Transverse colon (tissue), 4 donors: ENCODE measurements at regions not wholly inside any gene's neighbourhood (a gene's known extent, or its start where the extent isn't known, plus 50 kb on each side); places are given as distances from the start of the nearest gene placed in this dataset.
"Not testable (repeated sequence)": the region's sequence is repeated elsewhere in the genome, so short reads cannot be mapped to it uniquely, and the experiment has no call there.

ENCODE experiments used
- DNase-seq: peaks from one replicate; pipeline ENCODE4 v3.0.0-alpha.2; 2019
- H3K27ac ChIP-seq, 4 donors: fragments of 200-600 bp; sonication (generic); 2 replicates each; pipeline ENCODE4 v1.5.1; 2016 to 2018; ENCODE audit warnings: inconsistent platforms in 4 of 4
- H3K27me3 ChIP-seq: fragments of 200-600 bp; sonication (generic); 2 replicates; pipeline ENCODE4 v1.5.1; 2017; ENCODE audit warnings: inconsistent platforms
- H3K36me3 ChIP-seq, 4 donors: fragments of 200-600 bp; sonication (generic); 2 replicates each; pipeline ENCODE4 v1.5.1; 2017 to 2019; ENCODE audit warnings: inconsistent platforms in 4 of 4
- H3K4me1 ChIP-seq, 4 donors: fragments of 200-600 bp; sonication (generic); 2 replicates each; pipeline ENCODE4 v1.5.1; 2017 to 2020; ENCODE audit warnings: inconsistent platforms in 4 of 4
- H3K4me3 ChIP-seq, 4 donors: fragments of 200-600 bp; sonication (generic); 1 replicate in 1 of 4; 2 replicates in 3 of 4; pipeline versions ENCODE4 v1.5.1 to v1.6.1; 2017 to 2019; ENCODE audit warnings: inconsistent platforms in 4 of 4
- H3K9me3 ChIP-seq, 2 donors: fragments of 200-600 bp; sonication (generic); 2 replicates each; pipeline ENCODE4 v1.5.1; 2017 to 2019; ENCODE audit warnings: inconsistent platforms in 2 of 2
- CTCF ChIP-seq, 5 experiments: fragments of 200-600 bp in 3 of 5; fragments of 450-650 bp in 2 of 5; sonication (generic) in 3 of 5; IDR thresholded peaks; 1 replicate in 2 of 5; 2 replicates in 3 of 5; pipeline ENCODE4 v1.5.1; 2016 to 2017; ENCODE audit warnings: antibody characterized with exemption in 5 of 5, inconsistent platforms in 3 of 5, mild to moderate bottlenecking in 2 of 5, moderate library complexity in 1 of 5
- EP300 ChIP-seq: sonication (generic); formaldehyde crosslinking; IDR thresholded peaks from one replicate; pipeline ENCODE4 v1.6.1; 2017; ENCODE audit warnings: antibody characterized with exemption, low read depth
- POLR2A ChIP-seq: fragments of 450-650 bp; IDR thresholded peaks from one replicate; pipeline ENCODE4 v1.6.1; 2016; ENCODE audit warnings: antibody characterized with exemption, mild to moderate bottlenecking, moderate library complexity
- POLR2AphosphoS5 ChIP-seq, 3 donors: sonication (generic); formaldehyde crosslinking; IDR thresholded peaks; one replicate each; pipeline ENCODE4 v1.6.1; 2016; ENCODE audit warnings: antibody characterized with exemption in 3 of 3
- WGBS, 2 donors: methylation state at CpG; one replicate each; pipeline ENCODE4 v1.1.5; 2018; ENCODE audit warnings: low coverage in 1 of 2; 5-methylcytosine and 5-hydroxymethylcytosine counted together
- in situ Hi-C, 4 donors: fragments of 200-750 bp; cut with MboI; loops; one replicate each; pipeline versions ENCODE4 v1.15.0 to v1.15.1; 2017; ENCODE audit warnings: low sequenced_read_pairs in 3 of 4, low pct_ligation_motif_present in 1 of 4, low pct_unique_long_range_greater_than_20kb in 1 of 4
- intact Hi-C: fragments of 100-400 bp; cut with DNase I; formaldehyde crosslinking; loops from one replicate; pipeline ENCODE4 v1.15.1; 2023; ENCODE audit warnings: low total_unique reads

- no peaks in the 10 kb centered on the region for H3K27me3 ChIP-seq
- in situ Hi-C loops (no loop called here), intact Hi-C loops (no loop called here)
- TF ChIP-seq EP300: no peak
- no peak for TF ChIP-seq CTCF (IDR thresholded peaks at IDR 0.05)
- TF ChIP-seq POLR2AphosphoS5 (IDR thresholded peaks at IDR 0.05): no peak
- no peak for TF ChIP-seq POLR2A
- no peak for DNase-seq
- H3K36me3 ChIP-seq: no peaks in the 10 kb centered on the region
- H3K27ac ChIP-seq: no peak overlapping the region
- no peaks in the 10 kb centered on the region for H3K4me1 ChIP-seq
- H3K9me3 ChIP-seq: no peaks in the 10 kb centered on the region
- no peak overlapping the region for H3K4me3 ChIP-seq
Observed at GRCh38 chrX:43269201-43269600, 386.9 kb upstream of the MAOA start.

- Histone ChIP-seq H3K4me3 (no peak overlapping the region), H3K36me3 (no peaks in the 10 kb centered on the region)
- intact Hi-C loops: no loop called here
Observed at GRCh38 chrX:43277879-43278278, 378.2 kb upstream of the MAOA start.

GRCh38 chrX:43278440-43278839 is 377.7 kb upstream of the MAOA start:
- intact Hi-C loops: no loop called here

More at GRCh38 chrX:43277879-43278278, 378.2 kb upstream of the MAOA start:
- no peak for TF ChIP-seq POLR2AphosphoS5 (IDR thresholded peaks at IDR 0.05)
- 98% methylated on average over 6 of the region's 8 CpGs; no CpG with 5 or more reads in 1 of the 2 donors for WGBS, 2 donors
- no peak for DNase-seq
- in situ Hi-C loops: no loop called here
- no peak overlapping the region for H3K27ac ChIP-seq
- H3K9me3 ChIP-seq: no peaks in the 10 kb centered on the region
- no peaks in the 10 kb centered on the region for H3K27me3 ChIP-seq
- H3K4me1 ChIP-seq: no peaks in the 10 kb centered on the region

GRCh38 chrX:43279341-43279808 is 376.7 kb upstream of the MAOA start:
- H3K9me3 ChIP-seq: no peaks in the 10 kb centered on the region
- in situ Hi-C loops: no loop called here
- H3K36me3 ChIP-seq: no peaks in the 10 kb centered on the region
- H3K27ac ChIP-seq: no peak overlapping the region
- no peaks in the 10 kb centered on the region for H3K4me1 ChIP-seq
- H3K4me3 ChIP-seq: no peak overlapping the region
- TF ChIP-seq CTCF (IDR thresholded peaks at IDR 0.05): no peak
- no peak for TF ChIP-seq POLR2A
- TF ChIP-seq POLR2AphosphoS5 (IDR thresholded peaks at IDR 0.05): no peak
- TF ChIP-seq EP300: no peak
- intact Hi-C loops: no loop called here
- H3K27me3 ChIP-seq: no peaks in the 10 kb centered on the region
- WGBS, 2 donors: 96% methylated on average over 38 of the region's 38 CpGs; no CpG with 5 or more reads in 1 of the 2 donors
- DNase-seq: no peak

More at GRCh38 chrX:43278440-43278839, 377.7 kb upstream of the MAOA start:
- 95% methylated on average over 18 of the region's 19 CpGs; no CpG with 5 or more reads in 1 of the 2 donors for WGBS, 2 donors
- TF ChIP-seq POLR2AphosphoS5 (IDR thresholded peaks at IDR 0.05): no peak
- no peak for TF ChIP-seq CTCF (IDR thresholded peaks at IDR 0.05)
- no peak for TF ChIP-seq POLR2A
- no peak for TF ChIP-seq EP300
- Histone ChIP-seq H3K4me1 (no peaks in the 10 kb centered on the region), H3K27ac (no peak overlapping the region), H3K36me3 (no peaks in the 10 kb centered on the region), H3K4me3 (no peak overlapping the region), H3K9me3 (no peaks in the 10 kb centered on the region), H3K27me3 (no peaks in the 10 kb centered on the region)
- in situ Hi-C loops: no loop called here
- DNase-seq: no peak

GRCh38 chrX:43283187-43283586 is 372.9 kb upstream of the MAOA start:
- H3K27ac ChIP-seq: no peak overlapping the region
- H3K36me3 ChIP-seq: no peaks in the 10 kb centered on the region
- no peak overlapping the region for H3K4me3 ChIP-seq
- H3K9me3 ChIP-seq: no peaks in the 10 kb centered on the region
- TF ChIP-seq POLR2AphosphoS5 (IDR thresholded peaks at IDR 0.05) (no peak), POLR2A (no peak), CTCF (IDR thresholded peaks at IDR 0.05) (no peak), EP300 (no peak)
- no peaks in the 10 kb centered on the region for H3K4me1 ChIP-seq
- in situ Hi-C loops: no loop called here
- WGBS, 2 donors: 69 to 80% methylated on average over 1 of the region's 1 CpG
- intact Hi-C loops: no loop called here
- H3K27me3 ChIP-seq: no peaks in the 10 kb centered on the region
- DNase-seq: no peak

GRCh38 chrX:43311625-43312024 is 344.5 kb upstream of the MAOA start:
- DNase-seq, in situ Hi-C loops: not testable (repeated sequence)

More at GRCh38 chrX:43311625-43312024, 344.5 kb upstream of the MAOA start:
- H3K36me3 ChIP-seq, H3K9me3 ChIP-seq, H3K27me3 ChIP-seq, H3K4me3 ChIP-seq, H3K27ac ChIP-seq, H3K4me1 ChIP-seq, intact Hi-C loops: not testable (repeated sequence)
- WGBS, 2 donors: 47 to 50% methylated on average over 1 to 4 of the region's 4 CpGs
